MM.1S (cell line): ENCODE measurements at regions not wholly inside any gene's neighbourhood (a gene's known extent, or its start where the extent isn't known, plus 50 kb on each side); places are given as distances from the start of the nearest gene placed in this dataset.

Source experiments
- DNase-seq: peaks from one replicate; pipeline ENCODE4 v3.0.0-alpha.2; 2015
- H2AFZ ChIP-seq: fragments of 300-600 bp; sonication (generic); 2 replicates; pipeline ENCODE4 v1.6.0; 2016; ENCODE audit warnings: antibody characterized with exemption, low read length
- H3F3A ChIP-seq: fragments of 300-600 bp; sonication (generic); 2 replicates; pipeline ENCODE4 v1.6.1; 2016; ENCODE audit warnings: mild to moderate bottlenecking, antibody characterized with exemption, low read length, moderate library complexity, mixed read lengths; ENCODE audit not compliant: insufficient read depth
- H3K27ac ChIP-seq: fragments of 300-600 bp; sonication (generic); 2 replicates; pipeline ENCODE4 v1.5.1; 2016; ENCODE audit warnings: mild to moderate bottlenecking, low read length
- H3K27me3 ChIP-seq: fragments of 300-600 bp; sonication (generic); replicated peaks from 2 replicates; pipeline ENCODE4 v1.6.0; 2016; ENCODE audit warnings: low read length; ENCODE audit not compliant: insufficient read depth
- H3K36me3 ChIP-seq: fragments of 300-600 bp; sonication (generic); replicated peaks from 2 replicates; pipeline ENCODE4 v1.6.1; 2016; ENCODE audit warnings: mild to moderate bottlenecking, low read length, mixed read lengths; ENCODE audit not compliant: insufficient read depth
- H3K4me1 ChIP-seq: fragments of 300-600 bp; sonication (generic); 2 replicates; pipeline ENCODE4 v1.6.1; 2016; ENCODE audit warnings: low read length, mixed read lengths
- H3K4me2 ChIP-seq: fragments of 300-600 bp; sonication (generic); 2 replicates; pipeline ENCODE4 v1.6.0; 2016; ENCODE audit warnings: low read depth, low read length
- H3K4me3 ChIP-seq: fragments of 300-600 bp; sonication (generic); 2 replicates; pipeline ENCODE4 v1.5.1; 2016; ENCODE audit warnings: low read length, mixed read lengths
- H3K79me2 ChIP-seq: fragments of 300-600 bp; sonication (generic); 2 replicates; pipeline ENCODE4 v1.6.1; 2016; ENCODE audit warnings: mixed run types, low read length, mixed read lengths
- H3K9ac ChIP-seq: fragments of 300-600 bp; sonication (generic); 2 replicates; pipeline ENCODE4 v1.6.1; 2016; ENCODE audit warnings: low read length, mixed read lengths
- H3K9me2 ChIP-seq: fragments of 300-600 bp; sonication (generic); replicated peaks from 2 replicates; pipeline ENCODE4 v1.6.1; 2016; ENCODE audit warnings: mild to moderate bottlenecking, low read length, mixed read lengths; ENCODE audit not compliant: insufficient read depth
- H3K9me3 ChIP-seq: fragments of 300-600 bp; sonication (generic); replicated peaks from 2 replicates; pipeline ENCODE4 v1.6.1; 2016; ENCODE audit warnings: mild to moderate bottlenecking, low read length, mixed read lengths; ENCODE audit not compliant: insufficient read depth
- H4K20me1 ChIP-seq: fragments of 300-600 bp; sonication (generic); 2 replicates; pipeline ENCODE4 v1.6.1; 2016; ENCODE audit warnings: mild to moderate bottlenecking, low read length, moderate library complexity, mixed read lengths; ENCODE audit not compliant: insufficient read depth
- CTCF ChIP-seq: fragments of 300-600 bp; sonication (generic); IDR thresholded peaks from 2 replicates; pipeline ENCODE4 v1.5.1; 2016; ENCODE audit warnings: antibody characterized with exemption, low read length, mixed read lengths
- EZH2 ChIP-seq: fragments of 300-600 bp; sonication (generic); optimal IDR thresholded peaks from 2 replicates; pipeline ENCODE3; 2017; ENCODE audit warnings: low read depth, mild to moderate bottlenecking, antibody characterized with exemption, low read length, mixed read lengths
- EZH2phosphoT487 ChIP-seq: fragments of 300-600 bp; sonication (generic); IDR thresholded peaks from 2 replicates; pipeline ENCODE4 v1.6.1; 2018; ENCODE audit warnings: antibody characterized with exemption, low read length

- DNase-seq: no peak
Measured at GRCh38 chr16:6548507-6548906, 784.1 kb upstream of the RBFOX1 start.

DNA sequence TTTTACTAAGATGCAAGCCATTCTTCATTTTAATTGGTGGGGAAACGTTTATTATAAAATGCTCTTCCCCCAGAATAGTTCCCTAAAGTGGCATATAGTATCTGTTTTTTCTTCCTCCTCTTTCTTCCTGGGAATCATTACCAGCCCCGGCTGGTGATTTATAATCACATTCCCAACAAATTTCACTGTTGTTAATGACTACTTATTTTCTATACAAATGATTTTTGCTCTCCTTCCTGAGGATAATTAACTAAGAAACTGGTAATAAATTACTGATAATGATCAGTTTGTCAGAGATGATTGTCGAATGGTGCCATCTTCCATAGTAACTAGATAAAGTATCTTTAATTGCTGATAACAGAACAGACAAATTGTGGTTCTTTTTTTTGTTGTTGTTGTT lies 785.5 kb upstream of the RBFOX1 start:
- no peak overlapping the region for H3K4me2 ChIP-seq
- H3K4me3 ChIP-seq: no peak overlapping the region
- no peaks in the 10 kb centered on the region for H3K9me2 ChIP-seq
- TF ChIP-seq EZH2: no peak
- no peak for TF ChIP-seq EZH2phosphoT487
- TF ChIP-seq CTCF: no peak
- H2AFZ ChIP-seq: no peak overlapping the region
- no peaks in the 10 kb centered on the region for H3K27me3 ChIP-seq
- H3K36me3 ChIP-seq: no peaks in the 10 kb centered on the region
- H3K9ac ChIP-seq: no peak overlapping the region
- no peaks in the 10 kb centered on the region for H3K4me1 ChIP-seq
- H4K20me1 ChIP-seq: no peaks in the 10 kb centered on the region
- no peaks in the 10 kb centered on the region for H3K79me2 ChIP-seq
- DNase-seq: no peak
- H3F3A ChIP-seq: no peaks in the 10 kb centered on the region
- H3K27ac ChIP-seq: no peak overlapping the region
- no peaks in the 10 kb centered on the region for H3K9me3 ChIP-seq

More at GRCh38 chr16:6548507-6548906, 784.1 kb upstream of the RBFOX1 start:
- H3K4me1 ChIP-seq: no peaks in the 10 kb centered on the region
- H2AFZ ChIP-seq: no peak overlapping the region
- H3K27me3 ChIP-seq: no peaks in the 10 kb centered on the region
- no peaks in the 10 kb centered on the region for H3K9me2 ChIP-seq
- H3K36me3 ChIP-seq: no peaks in the 10 kb centered on the region
- TF ChIP-seq EZH2: no peak
- no peak for TF ChIP-seq EZH2phosphoT487
- no peak for TF ChIP-seq CTCF
- no peaks in the 10 kb centered on the region for H3F3A ChIP-seq
- H3K27ac ChIP-seq: no peak overlapping the region
- no peak overlapping the region for H3K9ac ChIP-seq
- no peaks in the 10 kb centered on the region for H3K79me2 ChIP-seq
- H3K9me3 ChIP-seq: no peaks in the 10 kb centered on the region
- no peak overlapping the region for H3K4me2 ChIP-seq
- H3K4me3 ChIP-seq: no peak overlapping the region
- H4K20me1 ChIP-seq: no peaks in the 10 kb centered on the region

GRCh38 chr16:6545329-6545728 lies 787.3 kb upstream of the RBFOX1 start:
- Histone ChIP-seq H3K9ac (no peak overlapping the region), H3K9me3 (no peaks in the 10 kb centered on the region), H3K79me2 (no peaks in the 10 kb centered on the region), H3K36me3 (no peaks in the 10 kb centered on the region), H3K9me2 (no peaks in the 10 kb centered on the region), H3K4me1 (no peaks in the 10 kb centered on the region), H3K4me3 (no peak overlapping the region), H3K4me2 (no peak overlapping the region), H2AFZ (no peak overlapping the region), H3K27ac (no peak overlapping the region), H3F3A (no peaks in the 10 kb centered on the region), H3K27me3 (no peaks in the 10 kb centered on the region), H4K20me1 (no peaks in the 10 kb centered on the region)
- no peak for TF ChIP-seq EZH2phosphoT487
- TF ChIP-seq CTCF: no peak
- TF ChIP-seq EZH2: no peak
- no peak for DNase-seq
